ENCODE measurements at regions not wholly inside any gene's neighbourhood (a gene's known extent, or its start where the extent isn't known, plus 50 kb on each side); places are given as distances from the start of the nearest gene placed in this dataset.

DNA sequence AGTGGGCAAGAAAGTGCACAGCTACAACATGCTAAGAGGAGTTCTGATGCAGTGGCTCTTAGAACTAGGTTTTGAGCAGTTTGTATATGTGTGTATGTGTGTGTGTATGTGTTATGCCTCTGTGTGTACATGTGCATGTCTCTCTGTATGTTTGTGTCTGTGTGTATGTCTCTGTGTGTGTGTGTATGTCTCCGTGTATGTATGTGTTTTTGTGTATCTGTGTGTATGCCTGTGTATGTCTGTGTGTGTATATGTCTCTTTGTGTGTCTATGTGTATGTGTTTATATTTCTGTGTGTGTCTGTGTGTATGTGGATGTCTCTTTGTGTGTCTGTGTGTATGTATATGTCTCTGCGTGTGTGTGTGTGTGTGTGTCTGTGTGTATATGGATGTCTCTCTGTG is 139.6 kb downstream of the C12orf75 start:
- TF ChIP-seq, protein P1, sequence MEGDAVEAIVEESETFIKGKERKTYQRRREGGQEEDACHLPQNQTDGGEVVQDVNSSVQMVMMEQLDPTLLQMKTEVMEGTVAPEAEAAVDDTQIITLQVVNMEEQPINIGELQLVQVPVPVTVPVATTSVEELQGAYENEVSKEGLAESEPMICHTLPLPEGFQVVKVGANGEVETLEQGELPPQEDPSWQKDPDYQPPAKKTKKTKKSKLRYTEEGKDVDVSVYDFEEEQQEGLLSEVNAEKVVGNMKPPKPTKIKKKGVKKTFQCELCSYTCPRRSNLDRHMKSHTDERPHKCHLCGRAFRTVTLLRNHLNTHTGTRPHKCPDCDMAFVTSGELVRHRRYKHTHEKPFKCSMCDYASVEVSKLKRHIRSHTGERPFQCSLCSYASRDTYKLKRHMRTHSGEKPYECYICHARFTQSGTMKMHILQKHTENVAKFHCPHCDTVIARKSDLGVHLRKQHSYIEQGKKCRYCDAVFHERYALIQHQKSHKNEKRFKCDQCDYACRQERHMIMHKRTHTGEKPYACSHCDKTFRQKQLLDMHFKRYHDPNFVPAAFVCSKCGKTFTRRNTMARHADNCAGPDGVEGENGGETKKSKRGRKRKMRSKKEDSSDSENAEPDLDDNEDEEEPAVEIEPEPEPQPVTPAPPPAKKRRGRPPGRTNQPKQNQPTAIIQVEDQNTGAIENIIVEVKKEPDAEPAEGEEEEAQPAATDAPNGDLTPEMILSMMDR (IDR thresholded peaks at IDR 0.05), result no peak
- no peak for TF ChIP-seq POLR2AphosphoS5 (IDR thresholded peaks at IDR 0.05)

All from esophagus muscularis mucosa (tissue), 3 donors.